A549 (cell line): ENCODE measurements at regions not wholly inside any gene's neighbourhood (a gene's known extent, or its start where the extent isn't known, plus 50 kb on each side); places are given as distances from the start of the nearest gene placed in this dataset.

ENCODE experiments used
- BHLHE40 ChIP-seq: IDR thresholded peaks from 2 replicates; pipeline ENCODE4 v1.6.1; 2012; ENCODE audit warnings: low read depth, low read length, inconsistent platforms
- FOSL2 ChIP-seq, 2 experiments: fragments of 450-650 bp in 1 of 2; fragments of >200 bp in 1 of 2; sonication (Bioruptor Twin) in 1 of 2; formaldehyde crosslinking; IDR thresholded peaks; 2 replicates each; pipeline versions ENCODE4 v1.5.0 to v1.6.1; 2016 to 2020; ENCODE audit warnings: mild to moderate bottlenecking in 1 of 2, moderate library complexity in 1 of 2
- NFE2L2 ChIP-seq: fragments of 150-350 bp; conservative IDR thresholded peaks from 2 replicates; pipeline ENCODE4 v1.6.1; 2014; ENCODE audit warnings: low read length
- TF ChIP-seq, protein P1 (sequence below): fragments of >200 bp; sonication (Bioruptor Twin); formaldehyde crosslinking; IDR thresholded peaks from 3 replicates; pipeline ENCODE4 v1.5.1; 2016

DNA sequence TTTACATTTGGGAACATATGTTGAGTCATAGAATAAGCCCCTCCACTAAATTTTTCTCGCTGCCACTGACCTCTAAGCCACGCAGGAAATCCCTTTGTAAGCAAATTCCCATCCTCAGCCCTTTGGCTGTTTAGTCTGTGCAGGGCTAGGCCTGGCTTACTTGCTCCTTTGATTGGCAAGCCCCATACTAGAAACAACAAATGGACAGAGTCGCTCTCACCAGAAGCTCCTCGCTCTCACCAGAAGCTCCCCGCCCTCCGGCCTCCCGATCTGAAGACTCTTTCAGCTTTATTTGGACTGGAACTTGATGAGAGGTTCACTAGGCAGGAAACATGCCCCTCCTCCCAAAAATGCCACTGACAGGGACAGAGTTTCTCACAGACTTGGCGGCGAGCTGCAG, 149.2 kb upstream of the EXOC2 start:
- TF ChIP-seq FOSL2 (IDR thresholded peaks at IDR 0.05): no peak
- TF ChIP-seq FOSL2 (CRISPR knock-in tag; IDR thresholded peaks at IDR 0.05): no peak
- TF ChIP-seq, protein P1, sequence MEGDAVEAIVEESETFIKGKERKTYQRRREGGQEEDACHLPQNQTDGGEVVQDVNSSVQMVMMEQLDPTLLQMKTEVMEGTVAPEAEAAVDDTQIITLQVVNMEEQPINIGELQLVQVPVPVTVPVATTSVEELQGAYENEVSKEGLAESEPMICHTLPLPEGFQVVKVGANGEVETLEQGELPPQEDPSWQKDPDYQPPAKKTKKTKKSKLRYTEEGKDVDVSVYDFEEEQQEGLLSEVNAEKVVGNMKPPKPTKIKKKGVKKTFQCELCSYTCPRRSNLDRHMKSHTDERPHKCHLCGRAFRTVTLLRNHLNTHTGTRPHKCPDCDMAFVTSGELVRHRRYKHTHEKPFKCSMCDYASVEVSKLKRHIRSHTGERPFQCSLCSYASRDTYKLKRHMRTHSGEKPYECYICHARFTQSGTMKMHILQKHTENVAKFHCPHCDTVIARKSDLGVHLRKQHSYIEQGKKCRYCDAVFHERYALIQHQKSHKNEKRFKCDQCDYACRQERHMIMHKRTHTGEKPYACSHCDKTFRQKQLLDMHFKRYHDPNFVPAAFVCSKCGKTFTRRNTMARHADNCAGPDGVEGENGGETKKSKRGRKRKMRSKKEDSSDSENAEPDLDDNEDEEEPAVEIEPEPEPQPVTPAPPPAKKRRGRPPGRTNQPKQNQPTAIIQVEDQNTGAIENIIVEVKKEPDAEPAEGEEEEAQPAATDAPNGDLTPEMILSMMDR: no peak
- TF ChIP-seq NFE2L2: no peak
- TF ChIP-seq BHLHE40: no peak
